A673 (cell line): ENCODE measurements at regions not wholly inside any gene's neighbourhood (a gene's known extent, or its start where the extent isn't known, plus 50 kb on each side); places are given as distances from the start of the nearest gene placed in this dataset.

Source experiments
- BruUV-seq: library from RNA; stranded (reverse); fragments of 400-500 nt; replicated peaks from 2 replicates; lab custom pipeline; 2021; lab: Mats Ljungman, UMichigan
- CTCF ChIA-PET: fragments of 300-600 bp; sonication (Branson Sonifier 250); formaldehyde crosslinking; loops from one replicate; lab custom pipeline; 2022; ENCODE audit warnings: antibody characterized with exemption; lab: Charles Lee
- POLR2A ChIA-PET: fragments of 300-600 bp; sonication (Branson Sonifier 250); formaldehyde crosslinking; loops from one replicate; lab custom pipeline; 2022; ENCODE audit warnings: antibody characterized with exemption; ENCODE audit not compliant: low non-redundant PET; lab: Charles Lee
- DNase-seq: peaks from one replicate; pipeline ENCODE4 v3.0.0-alpha.2; 2015; ENCODE audit warnings: low spot score
- H3K27ac ChIP-seq: fragments of 200-600 bp; sonication (generic); 2 replicates; pipeline ENCODE4 v1.5.1; 2016; ENCODE audit warnings: mixed run types, low read depth, mild to moderate bottlenecking, mixed read lengths, antibody characterized with exemption, low read length; ENCODE audit not compliant: poor library complexity, severe bottlenecking
- H3K27me3 ChIP-seq: fragments of 200-600 bp; sonication (generic); replicated peaks from 2 replicates; pipeline ENCODE4 v1.6.1; 2017; ENCODE audit warnings: mixed run types, low read depth, mild to moderate bottlenecking, mixed read lengths, antibody characterized with exemption, low read length; ENCODE audit not compliant: insufficient read depth, poor library complexity
- H3K36me3 ChIP-seq: fragments of 200-600 bp; sonication (generic); 2 replicates; pipeline ENCODE4 v1.6.1; 2016; ENCODE audit warnings: mixed run types, mild to moderate bottlenecking, mixed read lengths, antibody characterized with exemption, low read length; ENCODE audit not compliant: insufficient read depth, poor library complexity, severe bottlenecking
- H3K4me1 ChIP-seq: fragments of 200-600 bp; sonication (generic); 2 replicates; pipeline ENCODE4 v1.6.1; 2017; ENCODE audit warnings: mixed run types, mild to moderate bottlenecking, mixed read lengths, antibody characterized with exemption, low read length; ENCODE audit not compliant: insufficient read depth, poor library complexity, severe bottlenecking
- H3K4me3 ChIP-seq: fragments of 200-600 bp; sonication (generic); 2 replicates; pipeline ENCODE4 v1.5.1; 2016; ENCODE audit warnings: low read depth, mixed run types, mild to moderate bottlenecking, mixed read lengths, low read length; ENCODE audit not compliant: poor library complexity, severe bottlenecking
- H3K9me3 ChIP-seq: fragments of 200-600 bp; sonication (generic); 2 replicates; pipeline ENCODE4 v1.6.1; 2016; ENCODE audit warnings: mixed run types, low read depth, mild to moderate bottlenecking, mixed read lengths, antibody characterized with exemption, low read length; ENCODE audit not compliant: poor library complexity, severe bottlenecking
- EZH2 ChIP-seq: fragments of 200-600 bp; sonication (generic); IDR thresholded peaks from 2 replicates; pipeline ENCODE4 v1.6.1; 2017; ENCODE audit warnings: borderline replicate concordance, low read depth, mild to moderate bottlenecking, mixed read lengths, antibody characterized with exemption, low read length; ENCODE audit not compliant: poor library complexity, severe bottlenecking
- intact Hi-C: fragments of 100-400 bp; cut with micrococcal nuclease; formaldehyde crosslinking; loops from one replicate; pipeline ENCODE4 v1.10.0; 2022; ENCODE audit not compliant: unreplicated experiment
- TF ChIP-seq, protein P1 (sequence below): fragments of 300-800, 200-600 bp; sonication (generic); conservative IDR thresholded peaks from 2 replicates; pipeline ENCODE4 v1.5.1; 2017; ENCODE audit warnings: low read depth, mild to moderate bottlenecking, antibody characterized with exemption, low read length, moderate library complexity, mixed read lengths

DNA sequence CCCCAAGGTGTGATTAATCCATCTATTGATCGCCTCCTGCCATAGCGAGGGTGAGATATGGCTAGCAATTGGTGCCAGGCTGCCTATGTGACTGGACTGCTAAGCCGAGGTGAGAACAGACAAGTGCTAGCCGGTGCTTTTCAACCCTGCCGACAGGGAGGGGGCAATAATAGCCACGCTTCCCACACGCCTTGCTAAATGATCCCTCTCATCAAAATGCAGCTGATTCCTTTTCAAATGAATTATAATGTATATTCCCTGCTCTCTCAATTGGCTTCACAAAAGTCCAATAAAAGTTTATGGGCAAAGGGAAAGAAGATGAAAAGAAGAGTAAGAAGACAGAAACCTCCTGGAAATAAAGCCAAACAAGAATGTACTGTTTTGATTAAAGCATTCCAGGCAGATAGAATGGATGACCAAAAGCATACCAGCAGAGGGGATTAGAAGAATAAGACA, 235.6 kb downstream of the ICOS start:
- no peak overlapping the region for H3K27ac ChIP-seq
- H3K36me3 ChIP-seq = no peaks in the 10 kb centered on the region
- DNase-seq = no peak
- CTCF ChIA-PET = no interaction called here
- no TSS peak for BruUV-seq
- no peaks in the 10 kb centered on the region for H3K27me3 ChIP-seq
- H3K4me3 ChIP-seq = no peak overlapping the region
- TF ChIP-seq, protein P1, sequence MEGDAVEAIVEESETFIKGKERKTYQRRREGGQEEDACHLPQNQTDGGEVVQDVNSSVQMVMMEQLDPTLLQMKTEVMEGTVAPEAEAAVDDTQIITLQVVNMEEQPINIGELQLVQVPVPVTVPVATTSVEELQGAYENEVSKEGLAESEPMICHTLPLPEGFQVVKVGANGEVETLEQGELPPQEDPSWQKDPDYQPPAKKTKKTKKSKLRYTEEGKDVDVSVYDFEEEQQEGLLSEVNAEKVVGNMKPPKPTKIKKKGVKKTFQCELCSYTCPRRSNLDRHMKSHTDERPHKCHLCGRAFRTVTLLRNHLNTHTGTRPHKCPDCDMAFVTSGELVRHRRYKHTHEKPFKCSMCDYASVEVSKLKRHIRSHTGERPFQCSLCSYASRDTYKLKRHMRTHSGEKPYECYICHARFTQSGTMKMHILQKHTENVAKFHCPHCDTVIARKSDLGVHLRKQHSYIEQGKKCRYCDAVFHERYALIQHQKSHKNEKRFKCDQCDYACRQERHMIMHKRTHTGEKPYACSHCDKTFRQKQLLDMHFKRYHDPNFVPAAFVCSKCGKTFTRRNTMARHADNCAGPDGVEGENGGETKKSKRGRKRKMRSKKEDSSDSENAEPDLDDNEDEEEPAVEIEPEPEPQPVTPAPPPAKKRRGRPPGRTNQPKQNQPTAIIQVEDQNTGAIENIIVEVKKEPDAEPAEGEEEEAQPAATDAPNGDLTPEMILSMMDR = no peak
- no peak for TF ChIP-seq EZH2
- no peaks in the 10 kb centered on the region for H3K9me3 ChIP-seq
- H3K4me1 ChIP-seq = peaks cover 11% of the 10 kb centered on the region
- intact Hi-C loops = no loop called here
- POLR2A ChIA-PET = no interaction called here

DNA sequence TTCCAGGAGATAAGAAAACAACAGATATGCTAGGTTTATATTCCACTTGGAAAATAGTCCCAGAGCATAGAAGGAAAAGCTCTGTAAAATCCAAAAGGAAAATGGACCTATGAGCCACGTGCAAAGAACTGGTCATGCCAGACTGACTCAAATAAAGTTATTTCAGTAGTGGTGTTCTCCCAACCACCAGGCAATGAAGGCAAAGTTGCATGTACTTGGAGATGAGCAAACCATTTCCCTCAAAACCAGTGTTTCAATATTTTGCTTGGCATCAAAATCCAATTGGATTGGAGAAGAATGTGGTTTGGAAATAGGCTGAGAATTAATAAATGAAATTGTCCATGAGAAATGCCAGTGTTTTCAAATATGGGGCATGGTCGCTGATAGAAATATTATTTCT, 237.5 kb downstream of the ICOS start:
- TF ChIP-seq, protein P1 = no peak
- TF ChIP-seq EZH2 = no peak
- no peak for DNase-seq
- Histone ChIP-seq H3K27me3 (no peaks in the 10 kb centered on the region), H3K4me1 (peaks cover 22% of the 10 kb centered on the region), H3K27ac (no peak overlapping the region), H3K4me3 (no peak overlapping the region), H3K9me3 (no peaks in the 10 kb centered on the region), H3K36me3 (no peaks in the 10 kb centered on the region)
- CTCF ChIA-PET = no interaction called here
- POLR2A ChIA-PET = no interaction called here
- intact Hi-C loops = no loop called here
- no TSS peak for BruUV-seq

DNA sequence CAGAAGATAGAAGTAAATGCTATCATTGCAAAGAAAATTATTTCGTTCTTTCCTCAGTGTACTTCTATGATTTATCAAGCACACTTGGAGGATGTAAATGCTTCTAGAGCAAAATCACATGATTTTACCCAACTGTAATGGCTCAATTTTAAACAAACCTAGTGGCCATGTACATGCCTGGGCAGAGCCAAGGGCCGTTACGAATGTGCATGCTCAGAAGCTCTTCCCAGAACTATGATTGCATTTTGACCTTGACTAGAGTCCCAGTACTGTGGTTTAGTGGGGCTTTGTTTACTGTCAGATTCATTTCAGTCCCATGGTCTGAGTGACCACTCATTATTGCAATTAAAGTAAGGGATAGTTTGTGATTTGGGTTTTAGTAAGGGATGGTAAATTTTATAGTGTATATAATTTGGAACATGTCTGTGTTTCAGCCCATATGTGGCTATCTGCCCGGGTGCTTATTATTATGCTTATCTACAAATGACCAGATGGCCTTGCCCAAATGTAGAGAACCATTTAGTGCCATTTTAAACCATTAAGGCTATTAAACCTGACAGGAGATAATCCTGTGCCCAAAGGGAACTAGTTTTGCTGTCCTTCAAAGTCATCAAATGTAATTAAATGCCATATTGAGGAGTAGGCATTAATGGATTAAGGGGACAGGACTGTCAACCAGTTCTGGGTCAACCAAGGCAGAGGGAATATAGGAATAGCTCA, 239.1 kb downstream of the ICOS start:
- BruUV-seq = no TSS peak
- peak overlapping the region; percentile 82 for H3K27ac ChIP-seq
- intact Hi-C loops = no loop called here

More for the DNA sequence above, 239.1 kb downstream of the ICOS start:
- Histone ChIP-seq H3K4me3 (no peak overlapping the region), H3K4me1 (peaks cover 31% of the 10 kb centered on the region), H3K36me3 (no peaks in the 10 kb centered on the region), H3K9me3 (no peaks in the 10 kb centered on the region), H3K27me3 (no peaks in the 10 kb centered on the region)
- ChIA-PET POLR2A (no interaction called here), CTCF (no interaction called here)
- TF ChIP-seq, protein P1 = no peak
- TF ChIP-seq EZH2 = no peak
- no peak for DNase-seq
